K562 (cell line): ENCODE measurements at regions not wholly inside any gene's neighbourhood (a gene's known extent, or its start where the extent isn't known, plus 50 kb on each side); places are given as distances from the start of the nearest gene placed in this dataset.

Experiments
- CREBBP ChIP-seq: IDR thresholded peaks from one replicate; pipeline ENCODE4 v1.6.1; 2012; ENCODE audit warnings: low read depth, mild to moderate bottlenecking, control low read depth, inconsistent platforms, low read length
- MLLT1 ChIP-seq, 2 experiments: fragments of 450-650 bp; IDR thresholded peaks; 2 replicates each; pipeline ENCODE4 v1.6.1; 2016
- NR2C2 ChIP-seq, 2 experiments: fragments of 200-800 bp in 1 of 2; sonication (Bioruptor generic) in 1 of 2; sonication (generic) in 1 of 2; formaldehyde crosslinking in 1 of 2; IDR thresholded peaks; 2 replicates each; pipeline versions ENCODE4 v1.6.1 to v1.8.0; 2016 to 2022; ENCODE audit warnings: mild to moderate bottlenecking in 1 of 2, missing compliant biosample characterization in 1 of 2, missing genetic modification characterization in 1 of 2, missing genetic modification reagents in 1 of 2

GRCh38 chr17:22233382-22233781 is 541.1 kb downstream of the KCNJ18 start:
- TF ChIP-seq NR2C2 (CRISPR knock-in tag; IDR thresholded peaks at IDR 0.05), result no peak
- no peak for TF ChIP-seq NR2C2 (tag; IDR thresholded peaks at IDR 0.05)
- TF ChIP-seq MLLT1 (IDR thresholded peaks at IDR 0.05), result no peak
- TF ChIP-seq CREBBP, result no peak
